GM12878 (cell line): ENCODE measurements at regions not wholly inside any gene's neighbourhood (a gene's known extent, or its start where the extent isn't known, plus 50 kb on each side); places are given as distances from the start of the nearest gene placed in this dataset.

Source experiments
- BACH1 ChIP-seq: fragments of 450-650 bp; IDR thresholded peaks from 2 replicates; pipeline ENCODE4 v1.6.1; 2017; ENCODE audit warnings: mild to moderate bottlenecking, borderline replicate concordance
- BCL11A ChIP-seq: IDR thresholded peaks from 2 replicates; pipeline ENCODE4 v1.6.1; 2011; ENCODE audit warnings: low read depth, low read length
- BMI1 ChIP-seq: fragments of 450-650 bp; IDR thresholded peaks from 2 replicates; pipeline ENCODE4 v1.6.1; 2016; ENCODE audit warnings: mild to moderate bottlenecking, moderate library complexity, borderline replicate concordance
- FOXK2 ChIP-seq: fragments of 450-650 bp; IDR thresholded peaks from 2 replicates; pipeline ENCODE4 v1.6.1; 2017; ENCODE audit warnings: mild to moderate bottlenecking, moderate library complexity
- GATAD2B ChIP-seq: fragments of 450-650 bp; conservative IDR thresholded peaks from 2 replicates; pipeline ENCODE4 v1.6.1; 2017; ENCODE audit warnings: low read depth, mild to moderate bottlenecking, moderate library complexity
- HDAC2 ChIP-seq: fragments of 200-600 bp; sonication (generic); IDR thresholded peaks from 2 replicates; pipeline ENCODE4 v1.6.1; 2017
- HDAC6 ChIP-seq: fragments of 200-600 bp; sonication (generic); IDR thresholded peaks from one replicate; pipeline ENCODE4 v1.8.0; 2017; ENCODE audit warnings: antibody characterized with exemption; ENCODE audit not compliant: unreplicated experiment
- MEF2B ChIP-seq: fragments of 450-650 bp; IDR thresholded peaks from 2 replicates; pipeline ENCODE4 v1.6.1; 2018; ENCODE audit warnings: mild to moderate bottlenecking, moderate library complexity; ENCODE audit not compliant: partially characterized antibody, poor library complexity, severe bottlenecking
- PAX8 ChIP-seq: fragments of 450-650 bp; IDR thresholded peaks from 2 replicates; pipeline ENCODE4 v1.6.1; 2017; ENCODE audit warnings: mild to moderate bottlenecking, moderate library complexity
- RAD21 ChIP-seq: IDR thresholded peaks from 2 replicates; pipeline ENCODE4 v1.6.1; 2011; ENCODE audit warnings: mild to moderate bottlenecking, low read depth, low read length, moderate library complexity; ENCODE audit not compliant: insufficient read depth
- RFX5 ChIP-seq: IDR thresholded peaks from 2 replicates; pipeline ENCODE4 v1.6.1; 2011; ENCODE audit warnings: low read depth, low read length, improper control_type of control experiment
- SMARCA5 ChIP-seq: fragments of 450-650 bp; IDR thresholded peaks from 2 replicates; pipeline ENCODE4 v1.6.1; 2017; ENCODE audit warnings: mild to moderate bottlenecking
- SP1 ChIP-seq: IDR thresholded peaks from one replicate; pipeline ENCODE4 v1.6.1; 2011; ENCODE audit warnings: low read depth, low read length
- SPI1 ChIP-seq: IDR thresholded peaks from 2 replicates; pipeline ENCODE4 v1.6.1; 2011; ENCODE audit warnings: low read depth, mild to moderate bottlenecking, low read length, moderate library complexity, borderline replicate concordance; ENCODE audit not compliant: insufficient read depth
- STAT1 ChIP-seq: fragments of 450-650 bp; conservative IDR thresholded peaks from 2 replicates; pipeline ENCODE4 v1.6.1; 2014; ENCODE audit warnings: antibody characterized with exemption, mild to moderate bottlenecking
- TCF3 ChIP-seq: IDR thresholded peaks from 2 replicates; pipeline ENCODE4 v1.6.1; 2012; ENCODE audit warnings: low read depth, mild to moderate bottlenecking, low read length, borderline replicate concordance; ENCODE audit not compliant: insufficient read depth
- ZZZ3 ChIP-seq: IDR thresholded peaks from 2 replicates; pipeline ENCODE4 v1.6.1; 2011; ENCODE audit warnings: low read depth; ENCODE audit not compliant: control insufficient read depth, insufficient read length
- TF ChIP-seq, protein P1 (sequence below): fragments of 450-650 bp; IDR thresholded peaks from 2 replicates; pipeline ENCODE4 v1.6.1; 2017; ENCODE audit warnings: antibody characterized with exemption, mild to moderate bottlenecking, moderate library complexity
- TF ChIP-seq, protein P2 (sequence below): IDR thresholded peaks from 2 replicates; pipeline ENCODE4 v1.6.1; 2012; ENCODE audit warnings: low read depth, low read length, improper control_type of control experiment
- TF ChIP-seq, protein P3 (sequence below): IDR thresholded peaks from 2 replicates; pipeline ENCODE4 v1.6.1; 2012; ENCODE audit warnings: low read depth, low read length, improper control_type of control experiment

DNA sequence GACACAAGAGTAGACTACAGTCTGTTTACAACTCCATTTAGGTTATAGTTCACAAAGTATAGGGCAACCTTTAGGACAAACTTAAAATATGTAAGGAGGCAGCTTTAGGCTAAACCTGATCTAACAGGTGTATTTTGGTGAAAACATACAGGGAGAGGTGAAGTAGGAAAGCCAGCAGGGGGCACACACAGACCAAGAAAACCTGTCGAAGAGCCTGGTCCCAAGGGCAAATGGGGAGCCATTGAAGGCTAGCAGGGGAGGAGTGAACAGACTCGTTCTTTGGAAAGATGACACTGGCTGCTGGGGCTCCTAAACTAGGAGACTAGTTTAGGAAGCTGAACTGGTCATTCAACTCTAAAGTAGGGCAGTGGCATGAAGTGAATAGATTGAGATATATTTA lies 138.8 kb upstream of the WSCD2 start (continued):
- TF ChIP-seq STAT1 (no peak), SP1 (no peak), HDAC2 (no peak), BACH1 (no peak), HDAC6 (no peak), RAD21 (peak; percentile 72), PAX8 (no peak), TCF3 (no peak), RFX5 (no peak), SMARCA5 (0 out of 2 replicates have a peak, but pooled peaks have one; percentile 43), MEF2B (peak; percentile 22), SPI1 (no peak), BCL11A (no peak), GATAD2B (no peak), FOXK2 (no peak), ZZZ3 (no peak), BMI1 (no peak)
- TF ChIP-seq, protein P1, sequence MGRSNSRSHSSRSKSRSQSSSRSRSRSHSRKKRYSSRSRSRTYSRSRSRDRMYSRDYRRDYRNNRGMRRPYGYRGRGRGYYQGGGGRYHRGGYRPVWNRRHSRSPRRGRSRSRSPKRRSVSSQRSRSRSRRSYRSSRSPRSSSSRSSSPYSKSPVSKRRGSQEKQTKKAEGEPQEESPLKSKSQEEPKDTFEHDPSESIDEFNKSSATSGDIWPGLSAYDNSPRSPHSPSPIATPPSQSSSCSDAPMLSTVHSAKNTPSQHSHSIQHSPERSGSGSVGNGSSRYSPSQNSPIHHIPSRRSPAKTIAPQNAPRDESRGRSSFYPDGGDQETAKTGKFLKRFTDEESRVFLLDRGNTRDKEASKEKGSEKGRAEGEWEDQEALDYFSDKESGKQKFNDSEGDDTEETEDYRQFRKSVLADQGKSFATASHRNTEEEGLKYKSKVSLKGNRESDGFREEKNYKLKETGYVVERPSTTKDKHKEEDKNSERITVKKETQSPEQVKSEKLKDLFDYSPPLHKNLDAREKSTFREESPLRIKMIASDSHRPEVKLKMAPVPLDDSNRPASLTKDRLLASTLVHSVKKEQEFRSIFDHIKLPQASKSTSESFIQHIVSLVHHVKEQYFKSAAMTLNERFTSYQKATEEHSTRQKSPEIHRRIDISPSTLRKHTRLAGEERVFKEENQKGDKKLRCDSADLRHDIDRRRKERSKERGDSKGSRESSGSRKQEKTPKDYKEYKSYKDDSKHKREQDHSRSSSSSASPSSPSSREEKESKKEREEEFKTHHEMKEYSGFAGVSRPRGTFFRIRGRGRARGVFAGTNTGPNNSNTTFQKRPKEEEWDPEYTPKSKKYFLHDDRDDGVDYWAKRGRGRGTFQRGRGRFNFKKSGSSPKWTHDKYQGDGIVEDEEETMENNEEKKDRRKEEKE = no peak
- TF ChIP-seq, protein P2, sequence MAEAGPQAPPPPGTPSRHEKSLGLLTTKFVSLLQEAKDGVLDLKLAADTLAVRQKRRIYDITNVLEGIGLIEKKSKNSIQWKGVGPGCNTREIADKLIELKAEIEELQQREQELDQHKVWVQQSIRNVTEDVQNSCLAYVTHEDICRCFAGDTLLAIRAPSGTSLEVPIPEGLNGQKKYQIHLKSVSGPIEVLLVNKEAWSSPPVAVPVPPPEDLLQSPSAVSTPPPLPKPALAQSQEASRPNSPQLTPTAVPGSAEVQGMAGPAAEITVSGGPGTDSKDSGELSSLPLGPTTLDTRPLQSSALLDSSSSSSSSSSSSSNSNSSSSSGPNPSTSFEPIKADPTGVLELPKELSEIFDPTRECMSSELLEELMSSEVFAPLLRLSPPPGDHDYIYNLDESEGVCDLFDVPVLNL = no peak
- TF ChIP-seq, protein P3, sequence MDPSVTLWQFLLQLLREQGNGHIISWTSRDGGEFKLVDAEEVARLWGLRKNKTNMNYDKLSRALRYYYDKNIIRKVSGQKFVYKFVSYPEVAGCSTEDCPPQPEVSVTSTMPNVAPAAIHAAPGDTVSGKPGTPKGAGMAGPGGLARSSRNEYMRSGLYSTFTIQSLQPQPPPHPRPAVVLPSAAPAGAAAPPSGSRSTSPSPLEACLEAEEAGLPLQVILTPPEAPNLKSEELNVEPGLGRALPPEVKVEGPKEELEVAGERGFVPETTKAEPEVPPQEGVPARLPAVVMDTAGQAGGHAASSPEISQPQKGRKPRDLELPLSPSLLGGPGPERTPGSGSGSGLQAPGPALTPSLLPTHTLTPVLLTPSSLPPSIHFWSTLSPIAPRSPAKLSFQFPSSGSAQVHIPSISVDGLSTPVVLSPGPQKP = no peak
